Right renal pelvis (tissue), 4 donors: ENCODE measurements at regions not wholly inside any gene's neighbourhood (a gene's known extent, or its start where the extent isn't known, plus 50 kb on each side); places are given as distances from the start of the nearest gene placed in this dataset.

Experiments used
- DNase-seq, 4 donors: peaks; one replicate each; pipeline ENCODE4 v3.0.0-alpha.2; 2013; ENCODE audit warnings: low read depth in 4 of 4, low spot score in 3 of 4, missing footprints in 1 of 4

- DNase-seq, result no peak
These were observed 153.6 kb downstream of the MSX2 start for GRCh38 chr5:174877987-174878386.

GRCh38 chr5:174872271-174872670 is 147.9 kb downstream of the MSX2 start:
- DNase-seq, result no peak

GRCh38 chr5:174852143-174852542 is 127.8 kb downstream of the MSX2 start:
- no peak for DNase-seq

DNA sequence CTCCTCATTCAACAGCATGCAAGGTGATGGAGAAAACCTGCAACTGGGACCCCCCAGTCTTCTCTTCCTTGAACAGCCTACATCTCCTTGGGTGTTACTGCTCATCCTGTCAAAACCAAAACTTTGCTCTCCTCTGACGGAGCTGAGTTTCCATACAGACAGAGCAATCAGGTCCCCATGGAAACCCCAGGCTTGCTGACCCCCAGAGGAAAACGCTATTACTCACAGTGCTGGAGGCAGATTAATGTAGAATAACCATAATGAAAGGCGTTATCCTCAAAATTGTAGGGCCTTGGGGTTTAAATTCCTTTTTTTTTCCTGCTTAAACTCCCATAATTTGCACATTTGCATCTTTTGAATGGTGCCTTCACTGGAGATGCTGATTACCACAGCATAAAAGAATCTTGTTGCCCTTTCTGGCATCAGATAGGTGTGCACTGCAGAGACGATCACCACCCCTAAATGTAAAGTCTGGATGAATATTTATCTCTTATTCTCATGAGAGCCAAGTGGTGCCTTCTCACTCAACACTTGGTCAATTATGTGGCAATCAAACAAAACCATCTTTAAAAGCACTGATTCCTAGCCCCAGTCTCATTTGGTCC is 126.3 kb downstream of the MSX2 start:
- DNase-seq, result no peak

DNA sequence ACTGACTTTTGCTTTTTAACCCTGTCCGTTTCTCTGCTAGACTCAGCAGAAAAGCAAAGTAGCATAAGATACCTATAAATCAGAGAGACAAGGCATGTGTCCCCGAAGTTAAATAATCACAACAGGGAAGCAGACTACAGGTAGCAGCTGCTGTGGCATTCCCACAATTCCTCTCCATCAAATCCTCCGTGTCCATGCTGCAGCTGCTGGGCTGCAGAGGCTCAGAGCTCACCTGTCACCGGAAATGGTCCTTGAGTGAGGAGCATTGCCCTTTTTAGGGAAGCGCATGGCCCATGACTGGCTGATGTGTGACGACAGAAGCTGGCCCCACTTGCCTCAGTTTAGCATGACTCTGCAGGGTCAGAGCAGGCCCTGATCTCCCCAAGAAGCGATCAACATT is 125.0 kb downstream of the MSX2 start:
- no peak for DNase-seq

- no peak for DNase-seq
These were observed 120.6 kb downstream of the MSX2 start for GRCh38 chr5:174844971-174845370.

DNA sequence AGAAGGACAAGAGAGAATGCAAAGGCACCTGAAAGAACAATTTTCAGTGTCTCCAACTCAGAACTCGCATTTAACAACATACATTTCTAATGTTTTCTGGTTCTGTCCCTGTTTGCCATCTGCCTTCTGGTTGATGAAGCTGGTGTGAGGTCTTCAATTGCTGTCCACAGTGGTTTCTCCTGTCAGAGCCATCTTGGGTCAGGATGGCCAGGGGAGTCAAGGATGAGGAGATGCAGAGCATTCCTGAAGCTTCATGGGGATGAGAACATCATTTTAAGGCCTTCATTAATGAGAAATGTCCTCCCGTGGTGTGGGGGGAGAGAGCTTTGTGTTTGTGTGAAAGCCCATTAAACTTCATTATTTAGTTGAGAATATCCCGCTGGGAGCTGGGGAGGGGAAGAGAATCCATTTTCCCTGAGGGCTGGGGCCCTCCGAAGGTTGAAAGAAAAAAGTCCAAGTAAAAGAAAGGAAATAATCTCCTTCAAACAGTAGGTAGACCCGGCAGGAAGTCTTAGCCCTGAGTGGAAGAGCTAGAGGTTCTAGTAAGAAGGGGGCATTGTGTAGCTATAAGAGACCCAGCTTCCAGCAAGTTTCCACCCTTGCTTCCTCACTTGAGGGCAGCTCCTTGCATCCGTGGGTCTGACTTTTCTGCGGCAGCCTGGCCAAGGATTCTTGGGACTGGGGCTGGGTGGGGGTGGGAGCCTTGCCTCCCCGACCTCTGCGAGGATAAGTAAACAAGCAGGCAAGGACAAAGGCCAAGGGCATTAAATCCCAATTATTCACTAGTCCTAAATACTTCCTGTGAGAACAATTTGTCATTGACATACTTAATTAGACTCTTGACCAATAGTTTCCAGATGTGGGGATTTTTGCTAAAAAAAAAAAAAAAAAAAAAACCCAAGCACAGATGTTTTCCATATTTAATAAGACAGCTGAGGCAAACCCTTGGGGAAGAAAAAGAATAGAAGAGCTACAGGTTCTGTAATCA is 119.2 kb downstream of the MSX2 start:
- DNase-seq, result peak; percentile 21 to 42 (median 36)

DNA sequence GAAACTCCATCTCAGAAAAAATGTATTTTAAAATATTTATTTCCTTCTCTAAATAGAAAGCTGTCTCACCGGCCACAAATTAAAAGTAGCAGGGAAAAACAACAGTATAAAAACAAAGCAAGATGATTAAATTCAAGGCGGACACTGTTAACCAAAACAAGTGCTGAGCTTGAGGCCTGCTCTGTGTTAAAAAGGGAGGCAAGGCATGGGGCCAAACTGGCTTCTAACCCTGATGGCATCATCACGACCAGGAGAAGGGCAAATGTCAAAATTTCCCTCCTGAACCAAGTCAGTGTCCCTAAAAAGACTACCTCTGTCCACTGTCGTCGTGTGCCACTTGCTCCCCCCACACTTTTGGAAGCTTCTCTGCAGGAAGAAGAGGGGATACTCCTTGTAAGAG is 116.1 kb downstream of the MSX2 start:
- DNase-seq, result no peak

GRCh38 chr5:174839196-174839595 is 114.8 kb downstream of the MSX2 start:
- no peak for DNase-seq

DNA sequence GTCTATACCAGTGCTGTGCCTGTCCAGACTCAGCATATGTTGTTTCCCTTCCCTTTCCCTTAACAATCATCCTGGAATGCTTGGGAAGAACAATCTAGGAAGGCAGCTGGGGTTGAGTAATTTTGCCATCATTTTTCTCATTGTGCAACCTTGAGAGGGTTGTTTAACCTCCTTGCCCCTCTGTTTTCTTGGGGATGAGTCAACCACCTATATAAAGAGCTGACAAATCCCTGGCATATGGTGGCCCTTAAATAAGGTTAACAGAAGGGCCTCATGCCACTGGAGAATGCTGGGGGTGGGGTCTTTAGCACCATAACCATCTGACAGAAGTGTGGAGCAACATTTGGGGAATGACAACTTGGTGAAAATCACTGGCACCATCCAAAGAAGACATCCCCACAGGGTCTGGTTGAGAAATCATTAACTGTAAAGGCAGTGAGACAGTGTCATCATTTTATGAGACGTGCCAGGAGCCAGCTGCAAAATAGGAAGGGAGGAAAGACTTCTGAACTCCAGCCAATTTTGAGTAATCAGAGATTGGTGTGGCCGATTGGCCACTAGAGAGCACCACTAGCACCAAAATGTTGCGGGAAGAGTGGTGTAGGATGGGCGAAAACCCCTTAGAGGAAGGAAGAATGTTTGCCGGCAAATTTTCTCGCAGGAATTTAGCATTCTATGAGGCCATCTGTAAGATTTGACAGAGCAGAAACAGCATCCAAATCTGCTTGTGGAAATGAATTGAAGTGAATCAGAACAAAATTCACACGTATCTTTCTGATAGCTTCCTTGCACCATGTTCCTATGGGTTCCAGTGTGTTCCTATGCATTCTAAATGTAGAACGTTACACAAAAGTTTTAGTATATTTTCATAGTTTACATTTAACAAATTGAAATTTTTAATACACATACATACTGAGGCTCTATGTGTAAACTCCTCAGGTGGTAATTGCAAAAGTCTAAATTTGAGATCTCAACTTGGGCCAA is 113.8 kb downstream of the MSX2 start:
- no peak for DNase-seq

- DNase-seq, result no peak
These were observed 109.7 kb downstream of the MSX2 start for GRCh38 chr5:174834081-174834480.

- DNase-seq, result no peak
These were observed 108.4 kb downstream of the MSX2 start for GRCh38 chr5:174832811-174833210.

- DNase-seq, result no peak
These were observed 107.6 kb downstream of the MSX2 start for GRCh38 chr5:174832025-174832424.

GRCh38 chr5:174831031-174831660 is 106.8 kb downstream of the MSX2 start:
- DNase-seq, result no peak

GRCh38 chr5:174829511-174829864 is 105.1 kb downstream of the MSX2 start:
- no peak for DNase-seq

- no peak for DNase-seq
These were observed 104.6 kb downstream of the MSX2 start for GRCh38 chr5:174828804-174829510.

- DNase-seq, result no peak
These were observed 103.2 kb downstream of the MSX2 start for GRCh38 chr5:174827558-174827957.

- DNase-seq, result no peak
These were observed 101.2 kb downstream of the MSX2 start for GRCh38 chr5:174825587-174825986.

GRCh38 chr5:174818430-174818829 is 94.0 kb downstream of the MSX2 start:
- no peak for DNase-seq

DNA sequence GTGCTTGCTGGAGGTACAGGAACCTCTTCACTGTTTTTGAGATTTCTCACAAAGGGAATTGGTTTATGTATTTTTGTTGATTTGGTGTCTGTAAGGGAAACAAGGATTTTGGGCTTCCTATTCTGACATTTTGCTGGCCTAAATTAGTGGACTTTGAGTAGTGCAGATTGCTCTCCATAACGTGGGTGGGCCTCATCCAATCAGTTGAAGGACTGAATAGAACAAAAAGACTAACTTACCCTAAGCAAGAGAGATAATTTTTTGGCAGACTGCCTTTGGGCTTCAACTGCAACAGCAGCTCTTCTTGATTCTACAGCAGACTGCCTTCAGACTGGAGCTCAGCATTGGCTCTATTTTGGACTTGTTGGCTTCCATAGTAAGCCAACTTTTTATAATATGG is 93.2 kb downstream of the MSX2 start:
- no peak for DNase-seq
